Hepatocyte (in vitro differentiated cells): ENCODE measurements at regions not wholly inside any gene's neighbourhood (a gene's known extent, or its start where the extent isn't known, plus 50 kb on each side); places are given as distances from the start of the nearest gene placed in this dataset.

Experiments used
- DNase-seq: peaks from one replicate; pipeline ENCODE4 v3.0.0-alpha.2; 2016; ENCODE audit warnings: low spot score
- H2AFZ ChIP-seq: fragments of 200-600 bp; sonication (generic); 2 replicates; pipeline ENCODE4 v1.6.0; 2016; ENCODE audit warnings: antibody characterized with exemption, mild to moderate bottlenecking
- H3K27ac ChIP-seq: fragments of 200-600 bp; sonication (generic); 2 replicates; pipeline ENCODE4 v1.5.1; 2016; ENCODE audit warnings: mild to moderate bottlenecking
- H3K27me3 ChIP-seq: fragments of 200-600 bp; sonication (generic); 2 replicates; pipeline ENCODE4 v1.6.1; 2016
- H3K36me3 ChIP-seq: fragments of 200-600 bp; sonication (generic); replicated peaks from 2 replicates; pipeline ENCODE4 v1.5.1; 2016; ENCODE audit warnings: low read depth; ENCODE audit not compliant: insufficient read depth
- H3K4me1 ChIP-seq: fragments of 200-600 bp; sonication (generic); 2 replicates; pipeline ENCODE4 v1.5.1; 2016; ENCODE audit warnings: mild to moderate bottlenecking, moderate library complexity; ENCODE audit not compliant: insufficient read depth
- H3K4me2 ChIP-seq: fragments of 200-600 bp; sonication (generic); 2 replicates; pipeline ENCODE4 v1.6.0; 2016
- H3K4me3 ChIP-seq: fragments of 200-600 bp; sonication (generic); 2 replicates; pipeline ENCODE4 v1.5.1; 2016; ENCODE audit warnings: mild to moderate bottlenecking
- H3K79me2 ChIP-seq: fragments of 200-600 bp; sonication (generic); 2 replicates; pipeline ENCODE4 v1.6.0; 2017; ENCODE audit warnings: mild to moderate bottlenecking
- H3K9me2 ChIP-seq: fragments of 200-600 bp; sonication (generic); replicated peaks from 2 replicates; pipeline ENCODE4 v1.6.0; 2017; ENCODE audit warnings: mild to moderate bottlenecking; ENCODE audit not compliant: insufficient read depth
- H3K9me3 ChIP-seq: fragments of 200-600 bp; sonication (generic); 2 replicates; pipeline ENCODE4 v1.5.1; 2016; ENCODE audit warnings: low read depth, mild to moderate bottlenecking
- H4K20me1 ChIP-seq: fragments of 200-600 bp; sonication (generic); 2 replicates; pipeline ENCODE4 v1.6.0; 2016; ENCODE audit warnings: mild to moderate bottlenecking; ENCODE audit not compliant: insufficient read depth, poor library complexity, severe bottlenecking
- EZH2 ChIP-seq: fragments of 200-600 bp; sonication (generic); IDR thresholded peaks from 2 replicates; pipeline ENCODE4 v1.6.1; 2016; ENCODE audit warnings: antibody characterized with exemption, mild to moderate bottlenecking, borderline replicate concordance
- EZH2phosphoT487 ChIP-seq: fragments of 200-600 bp; sonication (generic); IDR thresholded peaks from one replicate; pipeline ENCODE4 v1.6.1; 2018; ENCODE audit warnings: antibody characterized with exemption, mild to moderate bottlenecking, low read depth, moderate library complexity; ENCODE audit not compliant: unreplicated experiment, severe bottlenecking
- WGBS: methylation state at CpG from one replicate; pipeline ENCODE4 v1.1.6; 2016; ENCODE audit warnings: low lambda C conversion rate; ENCODE audit errors: missing lambda C conversion rate; 5-methylcytosine and 5-hydroxymethylcytosine counted together
- TF ChIP-seq, protein P1 (sequence below): fragments of 200-600 bp; sonication (generic); IDR thresholded peaks from 2 replicates; pipeline ENCODE4 v1.5.1; 2016; ENCODE audit warnings: antibody characterized with exemption, mild to moderate bottlenecking; ENCODE audit not compliant: poor library complexity

- WGBS, result 85% methylated on average over 12 of the region's 12 CpGs
- Histone ChIP-seq H3K4me2 (no peak overlapping the region), H3K36me3 (no peaks in the 10 kb centered on the region), H4K20me1 (no peaks in the 10 kb centered on the region), H2AFZ (no peak overlapping the region), H3K4me3 (no peak overlapping the region), H3K27me3 (peaks cover 4% of the 10 kb centered on the region), H3K27ac (no peak overlapping the region), H3K79me2 (no peaks in the 10 kb centered on the region), H3K4me1 (no peaks in the 10 kb centered on the region), H3K9me3 (no peaks in the 10 kb centered on the region), H3K9me2 (no peaks in the 10 kb centered on the region)
- TF ChIP-seq EZH2phosphoT487 (no peak), EZH2 (no peak)
- TF ChIP-seq, protein P1, sequence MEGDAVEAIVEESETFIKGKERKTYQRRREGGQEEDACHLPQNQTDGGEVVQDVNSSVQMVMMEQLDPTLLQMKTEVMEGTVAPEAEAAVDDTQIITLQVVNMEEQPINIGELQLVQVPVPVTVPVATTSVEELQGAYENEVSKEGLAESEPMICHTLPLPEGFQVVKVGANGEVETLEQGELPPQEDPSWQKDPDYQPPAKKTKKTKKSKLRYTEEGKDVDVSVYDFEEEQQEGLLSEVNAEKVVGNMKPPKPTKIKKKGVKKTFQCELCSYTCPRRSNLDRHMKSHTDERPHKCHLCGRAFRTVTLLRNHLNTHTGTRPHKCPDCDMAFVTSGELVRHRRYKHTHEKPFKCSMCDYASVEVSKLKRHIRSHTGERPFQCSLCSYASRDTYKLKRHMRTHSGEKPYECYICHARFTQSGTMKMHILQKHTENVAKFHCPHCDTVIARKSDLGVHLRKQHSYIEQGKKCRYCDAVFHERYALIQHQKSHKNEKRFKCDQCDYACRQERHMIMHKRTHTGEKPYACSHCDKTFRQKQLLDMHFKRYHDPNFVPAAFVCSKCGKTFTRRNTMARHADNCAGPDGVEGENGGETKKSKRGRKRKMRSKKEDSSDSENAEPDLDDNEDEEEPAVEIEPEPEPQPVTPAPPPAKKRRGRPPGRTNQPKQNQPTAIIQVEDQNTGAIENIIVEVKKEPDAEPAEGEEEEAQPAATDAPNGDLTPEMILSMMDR, result no peak
- no peak for DNase-seq
Observed at GRCh38 chr18:5640939-5641338, 97.1 kb upstream of the EPB41L3 start.

GRCh38 chr18:5639131-5639530 lies 95.3 kb upstream of the EPB41L3 start:
- Histone ChIP-seq H3K9me3 (no peaks in the 10 kb centered on the region), H3K4me1 (no peaks in the 10 kb centered on the region), H2AFZ (no peak overlapping the region), H4K20me1 (no peaks in the 10 kb centered on the region), H3K79me2 (no peaks in the 10 kb centered on the region), H3K27me3 (peaks cover 4% of the 10 kb centered on the region), H3K36me3 (no peaks in the 10 kb centered on the region), H3K27ac (no peak overlapping the region), H3K4me2 (no peak overlapping the region), H3K4me3 (no peak overlapping the region), H3K9me2 (no peaks in the 10 kb centered on the region)
- TF ChIP-seq, protein P1, result no peak
- 53% methylated on average over 2 of the region's 2 CpGs for WGBS
- no peak for DNase-seq

DNA sequence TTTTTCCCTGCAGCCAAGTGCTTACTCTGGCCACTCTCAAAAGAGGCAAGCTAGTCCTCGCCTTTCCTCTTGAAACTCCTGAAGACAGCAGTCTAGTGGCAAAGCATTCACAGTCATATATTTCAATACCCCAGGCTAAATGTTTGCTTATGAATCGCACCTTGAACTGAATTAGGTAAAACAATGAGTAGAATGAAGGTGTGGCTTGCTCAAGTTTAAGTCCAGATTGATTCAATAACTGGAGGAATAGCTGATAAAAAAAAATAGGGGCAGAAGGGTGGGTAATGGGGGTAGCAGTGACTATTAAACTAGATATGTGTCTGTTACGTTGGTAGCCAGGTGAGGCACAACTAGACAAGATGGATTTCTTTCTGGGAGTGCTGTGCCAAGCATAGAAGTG lies 88.2 kb upstream of the EPB41L3 start:
- H3K79me2 ChIP-seq, result no peaks in the 10 kb centered on the region
- no peak for DNase-seq
- peaks cover 8% of the 10 kb centered on the region for H3K27me3 ChIP-seq
- no peak overlapping the region for H3K27ac ChIP-seq
- H4K20me1 ChIP-seq, result no peaks in the 10 kb centered on the region
- H3K4me1 ChIP-seq, result peaks cover 4% of the 10 kb centered on the region
- H3K9me3 ChIP-seq, result no peaks in the 10 kb centered on the region
- no peaks in the 10 kb centered on the region for H3K9me2 ChIP-seq
- no peak overlapping the region for H2AFZ ChIP-seq
- TF ChIP-seq EZH2phosphoT487, result no peak
- 81% methylated on average over 3 of the region's 3 CpGs for WGBS
- no peak overlapping the region for H3K4me2 ChIP-seq
- no peak overlapping the region for H3K4me3 ChIP-seq
- no peaks in the 10 kb centered on the region for H3K36me3 ChIP-seq

GRCh38 chr18:5630900-5631413 lies 87.2 kb upstream of the EPB41L3 start:
- Histone ChIP-seq H3K9me2 (no peaks in the 10 kb centered on the region), H3K4me1 (peaks cover 4% of the 10 kb centered on the region), H3K27me3 (peaks cover 11% of the 10 kb centered on the region), H3K36me3 (no peaks in the 10 kb centered on the region), H4K20me1 (no peaks in the 10 kb centered on the region), H3K79me2 (no peaks in the 10 kb centered on the region), H2AFZ (no peak overlapping the region), H3K27ac (no peak overlapping the region), H3K4me2 (peak overlapping the region; percentile 98), H3K4me3 (no peak overlapping the region), H3K9me3 (no peaks in the 10 kb centered on the region)
- TF ChIP-seq, protein P1, result no peak
- 72% methylated on average over 12 of the region's 12 CpGs for WGBS
- DNase-seq, result no peak
